ENCODE measurements at regions not wholly inside any gene's neighbourhood (a gene's known extent, or its start where the extent isn't known, plus 50 kb on each side); places are given as distances from the start of the nearest gene placed in this dataset.
"Not testable (repeated sequence)": the region's sequence is repeated elsewhere in the genome, so short reads cannot be mapped to it uniquely, and the experiment has no call there.

GRCh38 chr9:22829236-22829635, 382.6 kb downstream of the DMRTA1 start:
- Histone ChIP-seq H3K9me2 (replicated peaks; ENCODE audit: control insufficient read depth, low read length) (no peaks in the 10 kb centered on the region), H3K4me2 (ENCODE audit: low read length) (no peak overlapping the region), H3K27me3 (ENCODE audit: control insufficient read depth, low read length) (no peaks in the 10 kb centered on the region), H3F3A (ENCODE audit: control insufficient read depth, insufficient read depth) (no peaks in the 10 kb centered on the region), H3K27ac (ENCODE audit: low read depth, low read length) (no peak overlapping the region), H3K9me3 (ENCODE audit: control insufficient read depth, insufficient read depth, low read length) (no peaks in the 10 kb centered on the region), H3K79me2 (ENCODE audit: control insufficient read depth, low read length) (no peaks in the 10 kb centered on the region), H4K20me1 (ENCODE audit: control insufficient read depth, insufficient read depth, low read depth, low read length) (no peaks in the 10 kb centered on the region), H3K4me1 (ENCODE audit: control insufficient read depth, low read length) (no peaks in the 10 kb centered on the region), H3K4me3 (ENCODE audit: low read length) (no peak overlapping the region), H3K36me3 (ENCODE audit: control insufficient read depth, low read length) (no peaks in the 10 kb centered on the region)
- TF ChIP-seq EZH2phosphoT487 (IDR thresholded peaks at IDR 0.05; ENCODE audit: borderline replicate concordance, low read length) = no peak

GRCh38 chr9:22838266-22838665, 391.6 kb downstream of the DMRTA1 start:
- Histone ChIP-seq H3K36me3 (ENCODE audit: control insufficient read depth, low read length) (no peaks in the 10 kb centered on the region), H3K4me2 (ENCODE audit: low read length) (no peak overlapping the region), H3K9me3 (ENCODE audit: control insufficient read depth, insufficient read depth, low read length) (no peaks in the 10 kb centered on the region), H3K4me1 (ENCODE audit: control insufficient read depth, low read length) (no peaks in the 10 kb centered on the region), H3K27me3 (ENCODE audit: control insufficient read depth, low read length) (no peaks in the 10 kb centered on the region), H3K4me3 (ENCODE audit: low read length) (no peak overlapping the region), H3K79me2 (ENCODE audit: control insufficient read depth, low read length) (no peaks in the 10 kb centered on the region), H3K9me2 (replicated peaks; ENCODE audit: control insufficient read depth, low read length) (no peaks in the 10 kb centered on the region), H3F3A (ENCODE audit: control insufficient read depth, insufficient read depth) (no peaks in the 10 kb centered on the region), H4K20me1 (ENCODE audit: control insufficient read depth, insufficient read depth, low read depth, low read length) (no peaks in the 10 kb centered on the region), H3K27ac (ENCODE audit: low read depth, low read length) (no peak overlapping the region)
- TF ChIP-seq, protein P1, sequence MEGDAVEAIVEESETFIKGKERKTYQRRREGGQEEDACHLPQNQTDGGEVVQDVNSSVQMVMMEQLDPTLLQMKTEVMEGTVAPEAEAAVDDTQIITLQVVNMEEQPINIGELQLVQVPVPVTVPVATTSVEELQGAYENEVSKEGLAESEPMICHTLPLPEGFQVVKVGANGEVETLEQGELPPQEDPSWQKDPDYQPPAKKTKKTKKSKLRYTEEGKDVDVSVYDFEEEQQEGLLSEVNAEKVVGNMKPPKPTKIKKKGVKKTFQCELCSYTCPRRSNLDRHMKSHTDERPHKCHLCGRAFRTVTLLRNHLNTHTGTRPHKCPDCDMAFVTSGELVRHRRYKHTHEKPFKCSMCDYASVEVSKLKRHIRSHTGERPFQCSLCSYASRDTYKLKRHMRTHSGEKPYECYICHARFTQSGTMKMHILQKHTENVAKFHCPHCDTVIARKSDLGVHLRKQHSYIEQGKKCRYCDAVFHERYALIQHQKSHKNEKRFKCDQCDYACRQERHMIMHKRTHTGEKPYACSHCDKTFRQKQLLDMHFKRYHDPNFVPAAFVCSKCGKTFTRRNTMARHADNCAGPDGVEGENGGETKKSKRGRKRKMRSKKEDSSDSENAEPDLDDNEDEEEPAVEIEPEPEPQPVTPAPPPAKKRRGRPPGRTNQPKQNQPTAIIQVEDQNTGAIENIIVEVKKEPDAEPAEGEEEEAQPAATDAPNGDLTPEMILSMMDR (IDR thresholded peaks at IDR 0.05; ENCODE audit: low read depth, low read length, poor library complexity, severe bottlenecking) = no peak
- TF ChIP-seq EZH2phosphoT487 (IDR thresholded peaks at IDR 0.05; ENCODE audit: borderline replicate concordance, low read length) = no peak

DNA sequence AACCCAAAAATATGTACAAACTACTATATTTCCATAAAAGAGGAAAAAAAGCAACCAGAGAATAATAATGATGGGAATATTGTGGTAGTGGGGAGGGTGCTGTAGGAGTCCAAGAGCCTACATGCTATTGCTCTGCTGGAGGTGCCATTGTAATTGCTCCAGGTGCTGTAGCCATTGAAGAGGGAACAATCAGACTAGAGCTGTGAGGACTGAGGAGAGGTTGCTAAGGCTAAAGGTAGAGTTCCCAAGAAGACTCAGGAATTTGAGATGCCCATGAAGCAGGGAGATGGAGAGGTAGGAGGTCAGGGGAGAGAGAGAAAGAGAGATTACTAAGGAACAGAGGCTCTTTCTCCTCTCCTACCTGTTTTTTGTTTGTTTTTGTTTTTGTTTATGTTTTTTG, 394.0 kb downstream of the DMRTA1 start:
- Histone ChIP-seq H3K4me3 (ENCODE audit: low read length) (no peak overlapping the region), H3K79me2 (ENCODE audit: control insufficient read depth, low read length) (no peaks in the 10 kb centered on the region), H3K4me2 (ENCODE audit: low read length) (no peak overlapping the region), H3K4me1 (ENCODE audit: control insufficient read depth, low read length) (no peaks in the 10 kb centered on the region), H3F3A (ENCODE audit: control insufficient read depth, insufficient read depth) (no peaks in the 10 kb centered on the region), H3K36me3 (ENCODE audit: control insufficient read depth, low read length) (no peaks in the 10 kb centered on the region), H3K9me3 (ENCODE audit: control insufficient read depth, insufficient read depth, low read length) (peaks cover 9% of the 10 kb centered on the region; the same call in 1 of the 2 replicates), H3K9me2 (replicated peaks; ENCODE audit: control insufficient read depth, low read length) (no peaks in the 10 kb centered on the region), H4K20me1 (ENCODE audit: control insufficient read depth, insufficient read depth, low read depth, low read length) (no peaks in the 10 kb centered on the region), H3K27ac (ENCODE audit: low read depth, low read length) (no peak overlapping the region), H3K27me3 (ENCODE audit: control insufficient read depth, low read length) (no peaks in the 10 kb centered on the region)
- TF ChIP-seq, protein P1 (IDR thresholded peaks at IDR 0.05; ENCODE audit: low read depth, low read length, poor library complexity, severe bottlenecking) = no peak
- no peak for TF ChIP-seq EZH2phosphoT487 (IDR thresholded peaks at IDR 0.05; ENCODE audit: borderline replicate concordance, low read length)

DNA sequence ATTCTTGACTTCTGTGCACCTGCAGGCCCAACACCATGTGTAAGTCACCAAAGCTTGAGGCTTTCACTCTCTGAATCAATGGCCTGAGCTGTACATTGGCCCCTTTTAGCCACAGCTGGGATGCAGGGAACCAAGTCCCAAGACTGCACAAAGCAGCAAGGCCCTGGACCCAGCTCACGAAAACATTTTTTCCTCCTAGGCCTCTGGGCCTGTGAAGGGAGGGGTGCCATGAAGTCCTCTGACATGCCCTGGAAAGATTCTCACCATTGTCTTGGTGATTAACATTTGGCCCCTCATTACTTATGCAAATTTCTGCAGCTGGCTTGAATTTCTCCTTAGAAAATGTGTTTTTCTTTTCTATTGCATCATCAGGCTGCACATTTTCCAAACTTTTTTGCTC, 398.6 kb downstream of the DMRTA1 start:
- not testable (repeated sequence) for H3K27me3 ChIP-seq (ENCODE audit: control insufficient read depth, low read length); H3K4me3 ChIP-seq (ENCODE audit: low read length); H3K9me3 ChIP-seq (ENCODE audit: control insufficient read depth, insufficient read depth, low read length); H3K36me3 ChIP-seq (ENCODE audit: control insufficient read depth, low read length); H3K27ac ChIP-seq (ENCODE audit: low read depth, low read length); H3K4me1 ChIP-seq (ENCODE audit: control insufficient read depth, low read length); H3K9me2 ChIP-seq (replicated peaks; ENCODE audit: control insufficient read depth, low read length); H3K4me2 ChIP-seq (ENCODE audit: low read length); H3F3A ChIP-seq (ENCODE audit: control insufficient read depth, insufficient read depth); H4K20me1 ChIP-seq (ENCODE audit: control insufficient read depth, insufficient read depth, low read depth, low read length); H3K79me2 ChIP-seq (ENCODE audit: control insufficient read depth, low read length)

All from DOHH2 (cell line).